H1 (cell line): ENCODE measurements at regions not wholly inside any gene's neighbourhood (a gene's known extent, or its start where the extent isn't known, plus 50 kb on each side); places are given as distances from the start of the nearest gene placed in this dataset.

ENCODE experiments used
- CTCF ChIA-PET: fragments of 300-600 bp; sonication (Branson Sonifier 250); formaldehyde crosslinking; loops from one replicate; lab custom pipeline; 2021; ENCODE audit not compliant: partially characterized antibody; lab: Charles Lee
- POLR2A ChIA-PET: fragments of 300-600 bp; sonication (Branson Sonifier 250); formaldehyde crosslinking; loops from one replicate; lab custom pipeline; 2021; ENCODE audit warnings: inconsistent platforms; ENCODE audit not compliant: partially characterized antibody; lab: Charles Lee
- DNase-seq, 2 experiments: peaks; one replicate each; pipeline versions ENCODE4 v3.0.0 to v3.0.0-alpha.2; 2010 to 2022; ENCODE audit warnings: low spot score in 2 of 2, low read depth in 1 of 2, mixed read lengths in 1 of 2
- FAIRE-seq: peaks from 2 replicates; lab custom pipeline; 2011; peaks lifted over from hg19 to GRCh38; lab: Jason Lieb, UNC
- H2AFZ ChIP-seq: 2 replicates; pipeline ENCODE4 v1.8.1; 2012; ENCODE audit warnings: low read length, inconsistent platforms
- H2AK5ac ChIP-seq: 2 replicates; pipeline ENCODE4 v1.6.1; 2013; ENCODE audit warnings: low read depth, low read length
- H2BK120ac ChIP-seq: replicated peaks from 2 replicates; pipeline ENCODE3; 2013; ENCODE audit warnings: low read depth, low read length, inconsistent platforms
- H2BK12ac ChIP-seq: 2 replicates; pipeline ENCODE4 v1.6.1; 2013; ENCODE audit warnings: low read depth, low read length
- H2BK15ac ChIP-seq: 2 replicates; pipeline ENCODE4 v1.6.1; 2013; ENCODE audit warnings: low read length
- H2BK20ac ChIP-seq: 2 replicates; pipeline ENCODE4 v1.6.1; 2013; ENCODE audit warnings: low read length
- H2BK5ac ChIP-seq: 2 replicates; pipeline ENCODE4 v1.6.1; 2013; ENCODE audit warnings: low read depth, low read length
- H3K14ac ChIP-seq: 2 replicates; pipeline ENCODE4 v1.6.1; 2013; ENCODE audit warnings: inconsistent platforms; ENCODE audit not compliant: insufficient read length
- H3K18ac ChIP-seq: 2 replicates; pipeline ENCODE4 v1.6.1; 2013; ENCODE audit warnings: low read length; ENCODE audit errors: extremely low read depth
- H3K23ac ChIP-seq: 2 replicates; pipeline ENCODE4 v1.6.1; 2013; ENCODE audit warnings: inconsistent platforms; ENCODE audit not compliant: insufficient read length
- H3K23me2 ChIP-seq: 2 replicates; pipeline ENCODE4 v1.6.1; 2013; ENCODE audit warnings: low read depth, low read length
- H3K27ac ChIP-seq: 2 replicates; pipeline ENCODE4 v1.6.1; 2011; ENCODE audit warnings: low read depth, low read length, inconsistent platforms
- H3K27me3 ChIP-seq, 4 experiments: replicated peaks in 1 of 4; 1 replicate in 1 of 4; 2 replicates in 3 of 4; pipeline versions ENCODE4 v1.6.1 to v1.8.1; 2011 to 2013; ENCODE audit warnings: low read length in 3 of 4, mild to moderate bottlenecking in 3 of 4, inconsistent platforms in 2 of 4, mixed read lengths in 2 of 4, moderate library complexity in 1 of 4; ENCODE audit not compliant: control insufficient read depth in 3 of 4, insufficient read depth in 3 of 4; ENCODE audit errors: extremely low read depth in 1 of 4
- H3K36me3 ChIP-seq, 4 experiments: 2 replicates each; pipeline versions ENCODE4 v1.6.1 to v1.8.1; 2011 to 2013; ENCODE audit warnings: mild to moderate bottlenecking in 4 of 4, low read length in 3 of 4, moderate library complexity in 2 of 4, control low read depth in 1 of 4, inconsistent platforms in 1 of 4; ENCODE audit not compliant: insufficient read depth in 4 of 4, control insufficient read depth in 2 of 4
- H3K4ac ChIP-seq: replicated peaks from 2 replicates; pipeline ENCODE3; 2013; ENCODE audit warnings: low read length, low read depth, mixed read lengths, inconsistent platforms; ENCODE audit not compliant: insufficient read length
- H3K4me1 ChIP-seq, 4 experiments: replicated peaks in 1 of 4; 1 replicate in 1 of 4; 2 replicates in 3 of 4; pipeline versions ENCODE4 v1.6.1 to v1.8.1; 2011 to 2013; ENCODE audit warnings: low read length in 3 of 4, inconsistent platforms in 2 of 4, mixed read lengths in 1 of 4; ENCODE audit not compliant: insufficient read depth in 4 of 4, control insufficient read depth in 3 of 4
- H3K4me2 ChIP-seq, 2 experiments: 2 replicates each; pipeline versions ENCODE4 v1.6.1 to v1.8.1; 2011 to 2013; ENCODE audit warnings: low read depth in 2 of 2, low read length in 2 of 2, control low read depth in 1 of 2, inconsistent platforms in 1 of 2, mild to moderate bottlenecking in 1 of 2; ENCODE audit not compliant: insufficient read depth in 1 of 2
- H3K4me3 ChIP-seq, 4 experiments: fragments of 200-600, 300-600 bp in 1 of 4; sonication (generic), shearing (Covaris generic), sonication (Bioruptor Twin) in 1 of 4; 2 replicates each; pipeline versions ENCODE4 v1.5.1 to v1.8.1; 2011 to 2016; ENCODE audit warnings: low read length in 4 of 4, low read depth in 3 of 4, control low read depth in 2 of 4, inconsistent platforms in 2 of 4, mild to moderate bottlenecking in 2 of 4, mixed read lengths in 1 of 4, moderate library complexity in 1 of 4; ENCODE audit not compliant: insufficient read depth in 2 of 4; ENCODE audit errors: extremely low read depth in 1 of 4
- H3K56ac ChIP-seq: replicated peaks from 2 replicates; pipeline ENCODE3; 2013; ENCODE audit warnings: low read depth, mild to moderate bottlenecking, mixed read lengths, low read length, inconsistent platforms; ENCODE audit not compliant: insufficient read length
- H3K79me1 ChIP-seq: 2 replicates; pipeline ENCODE4 v1.6.1; 2013; ENCODE audit warnings: low read depth, low read length, control low read depth
- H3K79me2 ChIP-seq, 2 experiments: 2 replicates each; pipeline versions ENCODE4 v1.6.1 to v1.8.1; 2012 to 2013; ENCODE audit warnings: low read length in 2 of 2, mild to moderate bottlenecking in 2 of 2, inconsistent platforms in 1 of 2; ENCODE audit not compliant: insufficient read depth in 2 of 2, control insufficient read depth in 1 of 2
- H3K9ac ChIP-seq, 4 experiments: replicated peaks in 1 of 4; 1 replicate in 1 of 4; 2 replicates in 3 of 4; pipeline versions ENCODE4 v1.6.1 to v1.8.1; 2011 to 2013; ENCODE audit warnings: low read depth in 3 of 4, low read length in 3 of 4, control low read depth in 2 of 4, mild to moderate bottlenecking in 2 of 4, moderate library complexity in 2 of 4, inconsistent platforms in 1 of 4; ENCODE audit errors: extremely low read depth in 1 of 4
- H3K9me3 ChIP-seq, 2 experiments: 2 replicates each; pipeline versions ENCODE4 v1.6.1 to v1.8.1; 2012 to 2013; ENCODE audit warnings: mild to moderate bottlenecking in 2 of 2, moderate library complexity in 2 of 2, control low read depth in 1 of 2, inconsistent platforms in 1 of 2, low read depth in 1 of 2, low read length in 1 of 2, mixed read lengths in 1 of 2; ENCODE audit not compliant: insufficient read depth in 2 of 2
- H4K20me1 ChIP-seq, 2 experiments: replicated peaks in 1 of 2; 2 replicates each; pipeline versions ENCODE3 to v1.8.1; 2011 to 2013; ENCODE audit warnings: inconsistent platforms in 2 of 2, low read length in 2 of 2, mild to moderate bottlenecking in 1 of 2; ENCODE audit not compliant: insufficient read depth in 2 of 2, control insufficient read depth in 1 of 2
- H4K5ac ChIP-seq: 2 replicates; pipeline ENCODE4 v1.6.1; 2013; ENCODE audit warnings: low read length, low read depth, mixed read lengths, inconsistent platforms; ENCODE audit not compliant: insufficient read length
- H4K8ac ChIP-seq: 2 replicates; pipeline ENCODE4 v1.8.0; 2013; ENCODE audit warnings: mild to moderate bottlenecking, moderate library complexity, low read length, inconsistent platforms; ENCODE audit not compliant: insufficient read depth; ENCODE audit errors: extremely low read depth
- H4K91ac ChIP-seq: replicated peaks from 2 replicates; pipeline ENCODE3; 2013; ENCODE audit warnings: low read length, mixed read lengths, inconsistent platforms; ENCODE audit not compliant: insufficient read length
- ASH2L ChIP-seq: fragments of 200-600, 300-600 bp; sonication (generic); IDR thresholded peaks from one replicate; pipeline ENCODE4 v1.7.1; 2017; ENCODE audit warnings: low read length
- CHD1 ChIP-seq: IDR thresholded peaks from 2 replicates; pipeline ENCODE4 v1.6.1; 2012; ENCODE audit warnings: low read depth, low read length, improper control_type of control experiment
- JUND ChIP-seq: IDR thresholded peaks from 2 replicates; pipeline ENCODE4 v1.6.1; 2011; ENCODE audit warnings: mild to moderate bottlenecking, improper control_type of control experiment, low read length
- SIRT6 ChIP-seq: IDR thresholded peaks from one replicate; pipeline ENCODE4 v1.7.1; 2012; ENCODE audit warnings: low read length, inconsistent platforms
- WGBS, 2 experiments: shearing (Covaris generic) in 1 of 2; methylation state at CpG; one replicate each; pipeline versions ENCODE4 v1.1.6 to v1.1.7; 2013 to 2015; ENCODE audit warnings: low lambda C conversion rate in 2 of 2, mixed read lengths in 2 of 2, inconsistent platforms in 1 of 2, low coverage in 1 of 2, missing lambda C conversion rate in 1 of 2; ENCODE audit not compliant: insufficient replicate concordance in 2 of 2, insufficient coverage in 1 of 2, insufficient read length in 1 of 2; ENCODE audit errors: extremely low coverage in 1 of 2, missing lambda C conversion rate in 1 of 2; 5-methylcytosine and 5-hydroxymethylcytosine counted together

DNA sequence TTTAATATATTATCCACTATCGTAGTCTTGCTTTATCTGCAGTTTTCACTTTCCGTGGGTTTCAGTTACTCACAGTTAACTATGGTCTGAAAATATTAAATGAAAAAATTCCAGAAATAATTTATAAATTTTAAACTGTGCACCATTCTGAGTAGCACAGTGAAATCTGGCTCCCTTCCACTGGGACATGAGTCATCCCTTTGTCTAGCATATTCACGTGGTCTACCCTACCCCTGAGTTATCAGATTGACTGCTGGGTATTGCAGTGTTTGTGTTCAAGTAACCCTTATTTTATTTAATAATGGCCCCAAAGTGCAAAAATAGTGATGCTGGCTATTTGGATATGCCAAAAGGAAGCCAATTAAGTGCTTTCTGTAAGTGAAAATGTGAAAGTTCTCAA, 539.5 kb upstream of the AGTR1 start:
- Histone ChIP-seq H3K23me2 (no peaks in the 10 kb centered on the region), H3K27me3 (no peaks in the 10 kb centered on the region), H3K4me2 (no peak overlapping the region), H3K9ac (no peak overlapping the region), H3K4me1 (no peaks in the 10 kb centered on the region), H3K36me3 (no peaks in the 10 kb centered on the region), H3K4ac (no peak overlapping the region), H4K8ac (no peak overlapping the region), H3K18ac (no peak overlapping the region), H4K20me1 (no peaks in the 10 kb centered on the region), H4K91ac (no peak overlapping the region), H3K79me1 (no peaks in the 10 kb centered on the region), H2BK20ac (no peak overlapping the region), H2BK12ac (no peak overlapping the region)
- TF ChIP-seq JUND (no peak), SIRT6 (no peak), CHD1 (no peak), ASH2L (no peak)
- TF ChIP-seq, all 59 proteins: peak for 0
- Histone ChIP-seq H3K9me3 (peaks cover 4 to 6% of the 10 kb centered on the region in 2 experiments; a peak in 1 of 4 replicates), H2BK15ac (no peak overlapping the region), H2AK5ac (no peak overlapping the region), H3K4me3 (no peak overlapping the region), H4K5ac (no peak overlapping the region), H3K79me2 (no peaks in the 10 kb centered on the region), H3K23ac (no peak overlapping the region), H2BK120ac (no peak overlapping the region), H2BK5ac (no peak overlapping the region), H2AFZ (no peak overlapping the region), H3K27ac (no peak overlapping the region), H3K56ac (no peak overlapping the region), H3K14ac (no peak overlapping the region)
- CTCF ChIA-PET, result no interaction called here
- POLR2A ChIA-PET, result no interaction called here
- no peak for FAIRE-seq
- 93% methylated on average over 3 of the region's 3 CpGs; no CpG with 5 or more reads in 1 of the 2 experiments for WGBS, 2 experiments
- DNase-seq, result no peak
